ENCODE measurements at regions not wholly inside any gene's neighbourhood (a gene's known extent, or its start where the extent isn't known, plus 50 kb on each side); places are given as distances from the start of the nearest gene placed in this dataset.

GRCh38 chrX:82912382-82912781 lies 595.7 kb upstream of the POU3F4 start:
- H3K27ac ChIP-seq = no peak overlapping the region
- DNase-seq (ENCODE audit: low spot score) = no peak
- no peaks in the 10 kb centered on the region for H3K36me3 ChIP-seq (replicated peaks; ENCODE audit: insufficient read depth, low read depth)
- H3K9me2 ChIP-seq (replicated peaks; ENCODE audit: insufficient read depth) = no peaks in the 10 kb centered on the region
- WGBS (ENCODE audit: low lambda C conversion rate, missing lambda C conversion rate) = 44% methylated on average over 3 of the region's 3 CpGs
- H4K20me1 ChIP-seq (ENCODE audit: insufficient read depth, poor library complexity, severe bottlenecking) = no peaks in the 10 kb centered on the region
- H2AFZ ChIP-seq = no peak overlapping the region
- H3K9me3 ChIP-seq (ENCODE audit: low read depth) = no peaks in the 10 kb centered on the region
- no peaks in the 10 kb centered on the region for H3K4me1 ChIP-seq (ENCODE audit: insufficient read depth)
- no peak overlapping the region for H3K4me3 ChIP-seq
- no peaks in the 10 kb centered on the region for H3K79me2 ChIP-seq
- no peak overlapping the region for H3K4me2 ChIP-seq
- no peaks in the 10 kb centered on the region for H3K27me3 ChIP-seq
- TF ChIP-seq EZH2 (IDR thresholded peaks at IDR 0.05; ENCODE audit: borderline replicate concordance) (no peak), EZH2phosphoT487 (IDR thresholded peaks at IDR 0.05; ENCODE audit: low read depth, severe bottlenecking, unreplicated experiment) (no peak)

GRCh38 chrX:82934980-82935379 lies 573.1 kb upstream of the POU3F4 start:
- no peaks in the 10 kb centered on the region for H3K27me3 ChIP-seq
- H3K4me3 ChIP-seq = no peak overlapping the region
- H2AFZ ChIP-seq = no peak overlapping the region
- H3K9me3 ChIP-seq (ENCODE audit: low read depth) = no peaks in the 10 kb centered on the region
- TF ChIP-seq EZH2 (IDR thresholded peaks at IDR 0.05; ENCODE audit: borderline replicate concordance) = no peak
- no peak for TF ChIP-seq CTCF (IDR thresholded peaks at IDR 0.05; ENCODE audit: poor library complexity)
- TF ChIP-seq EZH2phosphoT487 (IDR thresholded peaks at IDR 0.05; ENCODE audit: low read depth, severe bottlenecking, unreplicated experiment) = no peak
- H3K9me2 ChIP-seq (replicated peaks; ENCODE audit: insufficient read depth) = no peaks in the 10 kb centered on the region
- H4K20me1 ChIP-seq (ENCODE audit: insufficient read depth, poor library complexity, severe bottlenecking) = no peaks in the 10 kb centered on the region
- H3K79me2 ChIP-seq = no peaks in the 10 kb centered on the region
- DNase-seq (ENCODE audit: low spot score) = no peak
- no peak overlapping the region for H3K4me2 ChIP-seq
- H3K36me3 ChIP-seq (replicated peaks; ENCODE audit: insufficient read depth, low read depth) = no peaks in the 10 kb centered on the region
- H3K4me1 ChIP-seq (ENCODE audit: insufficient read depth) = no peaks in the 10 kb centered on the region
- H3K27ac ChIP-seq = no peak overlapping the region

GRCh38 chrX:82945332-82945731 lies 562.8 kb upstream of the POU3F4 start:
- no peaks in the 10 kb centered on the region for H3K27me3 ChIP-seq
- no peaks in the 10 kb centered on the region for H3K79me2 ChIP-seq
- no peaks in the 10 kb centered on the region for H3K36me3 ChIP-seq (replicated peaks; ENCODE audit: insufficient read depth, low read depth)
- TF ChIP-seq EZH2phosphoT487 (IDR thresholded peaks at IDR 0.05; ENCODE audit: low read depth, severe bottlenecking, unreplicated experiment) (no peak), CTCF (IDR thresholded peaks at IDR 0.05; ENCODE audit: poor library complexity) (no peak), EZH2 (IDR thresholded peaks at IDR 0.05; ENCODE audit: borderline replicate concordance) (no peak)
- 67% methylated on average over 3 of the region's 3 CpGs for WGBS (ENCODE audit: low lambda C conversion rate, missing lambda C conversion rate)
- no peak overlapping the region for H2AFZ ChIP-seq
- DNase-seq (ENCODE audit: low spot score) = no peak
- H3K9me3 ChIP-seq (ENCODE audit: low read depth) = no peaks in the 10 kb centered on the region
- no peaks in the 10 kb centered on the region for H4K20me1 ChIP-seq (ENCODE audit: insufficient read depth, poor library complexity, severe bottlenecking)
- no peak overlapping the region for H3K4me3 ChIP-seq
- no peak overlapping the region for H3K27ac ChIP-seq
- H3K9me2 ChIP-seq (replicated peaks; ENCODE audit: insufficient read depth) = no peaks in the 10 kb centered on the region
- no peaks in the 10 kb centered on the region for H3K4me1 ChIP-seq (ENCODE audit: insufficient read depth)
- no peak overlapping the region for H3K4me2 ChIP-seq

- Histone ChIP-seq H3K36me3 (replicated peaks; ENCODE audit: insufficient read depth, low read depth) (no peaks in the 10 kb centered on the region), H3K9me3 (ENCODE audit: low read depth) (no peaks in the 10 kb centered on the region), H2AFZ (no peak overlapping the region), H3K4me1 (ENCODE audit: insufficient read depth) (no peaks in the 10 kb centered on the region), H3K4me2 (no peak overlapping the region), H4K20me1 (ENCODE audit: insufficient read depth, poor library complexity, severe bottlenecking) (no peaks in the 10 kb centered on the region), H3K4me3 (no peak overlapping the region), H3K27ac (no peak overlapping the region), H3K9me2 (replicated peaks; ENCODE audit: insufficient read depth) (no peaks in the 10 kb centered on the region), H3K79me2 (no peaks in the 10 kb centered on the region), H3K27me3 (no peaks in the 10 kb centered on the region)
- WGBS (ENCODE audit: low lambda C conversion rate, missing lambda C conversion rate) = 31% methylated on average over 3 of the region's 3 CpGs
- TF ChIP-seq CTCF (IDR thresholded peaks at IDR 0.05; ENCODE audit: poor library complexity) = no peak
- TF ChIP-seq EZH2phosphoT487 (IDR thresholded peaks at IDR 0.05; ENCODE audit: low read depth, severe bottlenecking, unreplicated experiment) = no peak
- no peak for TF ChIP-seq EZH2 (IDR thresholded peaks at IDR 0.05; ENCODE audit: borderline replicate concordance)
- DNase-seq (ENCODE audit: low spot score) = no peak
Observed at GRCh38 chrX:82961129-82961528, 547.0 kb upstream of the POU3F4 start.

Data from hepatocyte (in vitro differentiated cells).